ENCODE measurements at regions not wholly inside any gene's neighbourhood (a gene's known extent, or its start where the extent isn't known, plus 50 kb on each side); places are given as distances from the start of the nearest gene placed in this dataset.

DNA sequence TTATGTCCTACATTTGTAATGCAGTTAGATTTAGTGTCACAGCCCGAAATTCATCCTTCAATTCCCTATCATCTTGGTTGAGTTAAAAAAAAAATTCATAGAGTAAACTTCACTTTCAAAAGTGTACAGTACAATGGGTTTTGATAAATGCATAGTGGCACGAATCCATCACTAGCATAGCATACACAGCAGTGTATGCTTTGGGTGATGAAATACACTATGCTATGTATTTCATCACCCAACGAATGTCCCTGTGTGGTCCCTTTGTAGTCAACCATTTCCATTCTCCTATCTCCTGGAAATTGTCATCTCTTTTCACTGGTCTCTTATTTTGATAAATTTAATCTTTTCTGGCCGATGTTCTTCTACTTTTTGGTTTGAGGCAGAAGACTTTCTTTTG lies 129.4 kb upstream of the BASP1 start:
- no peak for TF ChIP-seq SNAI2 (CRISPR knock-in tag; IDR thresholded peaks at IDR 0.05)
- no peak for TF ChIP-seq ZFP3 (CRISPR knock-in tag; IDR thresholded peaks at IDR 0.05)
- TF ChIP-seq ZNF565 (CRISPR knock-in tag; conservative IDR thresholded peaks at IDR 0.05; ENCODE audit: low read depth) = no peak
- TF ChIP-seq CSDC2 (CRISPR knock-in tag; IDR thresholded peaks at IDR 0.05) = no peak
- TF ChIP-seq, protein P1, sequence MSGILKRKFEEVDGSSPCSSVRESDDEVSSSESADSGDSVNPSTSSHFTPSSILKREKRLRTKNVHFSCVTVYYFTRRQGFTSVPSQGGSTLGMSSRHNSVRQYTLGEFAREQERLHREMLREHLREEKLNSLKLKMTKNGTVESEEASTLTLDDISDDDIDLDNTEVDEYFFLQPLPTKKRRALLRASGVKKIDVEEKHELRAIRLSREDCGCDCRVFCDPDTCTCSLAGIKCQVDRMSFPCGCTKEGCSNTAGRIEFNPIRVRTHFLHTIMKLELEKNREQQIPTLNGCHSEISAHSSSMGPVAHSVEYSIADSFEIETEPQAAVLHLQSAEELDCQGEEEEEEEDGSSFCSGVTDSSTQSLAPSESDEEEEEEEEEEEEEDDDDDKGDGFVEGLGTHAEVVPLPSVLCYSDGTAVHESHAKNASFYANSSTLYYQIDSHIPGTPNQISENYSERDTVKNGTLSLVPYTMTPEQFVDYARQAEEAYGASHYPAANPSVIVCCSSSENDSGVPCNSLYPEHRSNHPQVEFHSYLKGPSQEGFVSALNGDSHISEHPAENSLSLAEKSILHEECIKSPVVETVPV (CRISPR knock-in tag; IDR thresholded peaks at IDR 0.05) = no peak
- TF ChIP-seq ZC3H10 (CRISPR knock-in tag; IDR thresholded peaks at IDR 0.05) = no peak
- TF ChIP-seq, protein P2, sequence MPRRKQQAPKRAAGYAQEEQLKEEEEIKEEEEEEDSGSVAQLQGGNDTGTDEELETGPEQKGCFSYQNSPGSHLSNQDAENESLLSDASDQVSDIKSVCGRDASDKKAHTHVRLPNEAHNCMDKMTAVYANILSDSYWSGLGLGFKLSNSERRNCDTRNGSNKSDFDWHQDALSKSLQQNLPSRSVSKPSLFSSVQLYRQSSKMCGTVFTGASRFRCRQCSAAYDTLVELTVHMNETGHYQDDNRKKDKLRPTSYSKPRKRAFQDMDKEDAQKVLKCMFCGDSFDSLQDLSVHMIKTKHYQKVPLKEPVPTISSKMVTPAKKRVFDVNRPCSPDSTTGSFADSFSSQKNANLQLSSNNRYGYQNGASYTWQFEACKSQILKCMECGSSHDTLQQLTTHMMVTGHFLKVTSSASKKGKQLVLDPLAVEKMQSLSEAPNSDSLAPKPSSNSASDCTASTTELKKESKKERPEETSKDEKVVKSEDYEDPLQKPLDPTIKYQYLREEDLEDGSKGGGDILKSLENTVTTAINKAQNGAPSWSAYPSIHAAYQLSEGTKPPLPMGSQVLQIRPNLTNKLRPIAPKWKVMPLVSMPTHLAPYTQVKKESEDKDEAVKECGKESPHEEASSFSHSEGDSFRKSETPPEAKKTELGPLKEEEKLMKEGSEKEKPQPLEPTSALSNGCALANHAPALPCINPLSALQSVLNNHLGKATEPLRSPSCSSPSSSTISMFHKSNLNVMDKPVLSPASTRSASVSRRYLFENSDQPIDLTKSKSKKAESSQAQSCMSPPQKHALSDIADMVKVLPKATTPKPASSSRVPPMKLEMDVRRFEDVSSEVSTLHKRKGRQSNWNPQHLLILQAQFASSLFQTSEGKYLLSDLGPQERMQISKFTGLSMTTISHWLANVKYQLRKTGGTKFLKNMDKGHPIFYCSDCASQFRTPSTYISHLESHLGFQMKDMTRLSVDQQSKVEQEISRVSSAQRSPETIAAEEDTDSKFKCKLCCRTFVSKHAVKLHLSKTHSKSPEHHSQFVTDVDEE (CRISPR knock-in tag; IDR thresholded peaks at IDR 0.05) = no peak
- TF ChIP-seq, protein P3, sequence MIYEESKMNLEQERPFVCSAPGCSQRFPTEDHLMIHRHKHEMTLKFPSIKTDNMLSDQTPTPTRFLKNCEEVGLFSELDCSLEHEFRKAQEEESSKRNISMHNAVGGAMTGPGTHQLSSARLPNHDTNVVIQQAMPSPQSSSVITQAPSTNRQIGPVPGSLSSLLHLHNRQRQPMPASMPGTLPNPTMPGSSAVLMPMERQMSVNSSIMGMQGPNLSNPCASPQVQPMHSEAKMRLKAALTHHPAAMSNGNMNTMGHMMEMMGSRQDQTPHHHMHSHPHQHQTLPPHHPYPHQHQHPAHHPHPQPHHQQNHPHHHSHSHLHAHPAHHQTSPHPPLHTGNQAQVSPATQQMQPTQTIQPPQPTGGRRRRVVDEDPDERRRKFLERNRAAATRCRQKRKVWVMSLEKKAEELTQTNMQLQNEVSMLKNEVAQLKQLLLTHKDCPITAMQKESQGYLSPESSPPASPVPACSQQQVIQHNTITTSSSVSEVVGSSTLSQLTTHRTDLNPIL (CRISPR knock-in tag; IDR thresholded peaks at IDR 0.05; ENCODE audit: low read depth) = no peak
- TF ChIP-seq GLIS3 (CRISPR knock-in tag; IDR thresholded peaks at IDR 0.05) = no peak
- no peak for TF ChIP-seq ZNF8 (CRISPR knock-in tag; IDR thresholded peaks at IDR 0.05)
- TF ChIP-seq RARB (CRISPR knock-in tag; IDR thresholded peaks at IDR 0.05) = no peak
- TF ChIP-seq, protein P4, sequence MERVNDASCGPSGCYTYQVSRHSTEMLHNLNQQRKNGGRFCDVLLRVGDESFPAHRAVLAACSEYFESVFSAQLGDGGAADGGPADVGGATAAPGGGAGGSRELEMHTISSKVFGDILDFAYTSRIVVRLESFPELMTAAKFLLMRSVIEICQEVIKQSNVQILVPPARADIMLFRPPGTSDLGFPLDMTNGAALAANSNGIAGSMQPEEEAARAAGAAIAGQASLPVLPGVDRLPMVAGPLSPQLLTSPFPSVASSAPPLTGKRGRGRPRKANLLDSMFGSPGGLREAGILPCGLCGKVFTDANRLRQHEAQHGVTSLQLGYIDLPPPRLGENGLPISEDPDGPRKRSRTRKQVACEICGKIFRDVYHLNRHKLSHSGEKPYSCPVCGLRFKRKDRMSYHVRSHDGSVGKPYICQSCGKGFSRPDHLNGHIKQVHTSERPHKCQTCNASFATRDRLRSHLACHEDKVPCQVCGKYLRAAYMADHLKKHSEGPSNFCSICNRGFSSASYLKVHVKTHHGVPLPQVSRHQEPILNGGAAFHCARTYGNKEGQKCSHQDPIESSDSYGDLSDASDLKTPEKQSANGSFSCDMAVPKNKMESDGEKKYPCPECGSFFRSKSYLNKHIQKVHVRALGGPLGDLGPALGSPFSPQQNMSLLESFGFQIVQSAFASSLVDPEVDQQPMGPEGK (CRISPR knock-in tag; IDR thresholded peaks at IDR 0.05; ENCODE audit: borderline replicate concordance) = no peak
- no peak for TF ChIP-seq OSR1 (CRISPR knock-in tag; IDR thresholded peaks at IDR 0.05)
- no peak for TF ChIP-seq TCF4 (CRISPR knock-in tag; IDR thresholded peaks at IDR 0.05; ENCODE audit: borderline replicate concordance)
- TF ChIP-seq PPARA (CRISPR knock-in tag; IDR thresholded peaks at IDR 0.05; ENCODE audit: borderline replicate concordance) = no peak
- no peak for TF ChIP-seq ESRRG (CRISPR knock-in tag; IDR thresholded peaks at IDR 0.05)
- no peak for TF ChIP-seq ZNF70 (CRISPR knock-in tag; IDR thresholded peaks at IDR 0.05)
- ATAC-seq = no peak

DNA sequence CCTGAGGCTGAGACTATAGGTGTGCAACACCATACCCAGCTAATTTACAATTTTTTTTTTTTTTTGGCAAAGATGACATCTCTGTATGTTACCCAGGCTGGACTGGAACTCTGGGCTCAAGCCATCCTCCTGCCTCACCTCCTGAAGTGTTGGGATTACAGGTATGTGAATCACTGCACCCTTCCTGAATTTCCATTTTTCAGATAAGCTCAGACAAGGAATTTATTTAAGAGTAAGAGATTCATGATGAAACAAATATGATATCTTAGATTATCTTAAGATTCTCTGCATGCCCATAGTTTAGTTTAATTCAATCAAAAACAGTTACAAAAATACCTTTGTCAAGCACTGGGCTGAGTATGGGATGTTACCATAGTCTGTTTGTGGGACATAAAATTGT lies 128.4 kb upstream of the BASP1 start:
- TF ChIP-seq GLIS3 (CRISPR knock-in tag; IDR thresholded peaks at IDR 0.05) = no peak
- no peak for TF ChIP-seq ZC3H10 (CRISPR knock-in tag; IDR thresholded peaks at IDR 0.05)
- TF ChIP-seq, protein P2 (CRISPR knock-in tag; IDR thresholded peaks at IDR 0.05) = no peak
- TF ChIP-seq TCF4 (CRISPR knock-in tag; IDR thresholded peaks at IDR 0.05; ENCODE audit: borderline replicate concordance) = no peak
- TF ChIP-seq ZNF70 (CRISPR knock-in tag; IDR thresholded peaks at IDR 0.05) = no peak
- no peak for TF ChIP-seq ESRRG (CRISPR knock-in tag; IDR thresholded peaks at IDR 0.05)
- TF ChIP-seq ZNF565 (CRISPR knock-in tag; conservative IDR thresholded peaks at IDR 0.05; ENCODE audit: low read depth) = no peak
- TF ChIP-seq OSR1 (CRISPR knock-in tag; IDR thresholded peaks at IDR 0.05) = no peak
- TF ChIP-seq ZFP30 (CRISPR knock-in tag; IDR thresholded peaks at IDR 0.05) = no peak
- TF ChIP-seq TOX (CRISPR knock-in tag; IDR thresholded peaks at IDR 0.05; ENCODE audit: borderline replicate concordance) = no peak
- TF ChIP-seq, protein P5, sequence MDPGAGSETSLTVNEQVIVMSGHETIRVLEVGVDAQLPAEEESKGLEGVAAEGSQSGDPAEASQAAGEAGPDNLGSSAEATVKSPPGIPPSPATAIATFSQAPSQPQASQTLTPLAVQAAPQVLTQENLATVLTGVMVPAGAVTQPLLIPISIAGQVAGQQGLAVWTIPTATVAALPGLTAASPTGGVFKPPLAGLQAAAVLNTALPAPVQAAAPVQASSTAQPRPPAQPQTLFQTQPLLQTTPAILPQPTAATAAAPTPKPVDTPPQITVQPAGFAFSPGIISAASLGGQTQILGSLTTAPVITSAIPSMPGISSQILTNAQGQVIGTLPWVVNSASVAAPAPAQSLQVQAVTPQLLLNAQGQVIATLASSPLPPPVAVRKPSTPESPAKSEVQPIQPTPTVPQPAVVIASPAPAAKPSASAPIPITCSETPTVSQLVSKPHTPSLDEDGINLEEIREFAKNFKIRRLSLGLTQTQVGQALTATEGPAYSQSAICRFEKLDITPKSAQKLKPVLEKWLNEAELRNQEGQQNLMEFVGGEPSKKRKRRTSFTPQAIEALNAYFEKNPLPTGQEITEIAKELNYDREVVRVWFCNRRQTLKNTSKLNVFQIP (CRISPR knock-in tag; IDR thresholded peaks at IDR 0.05; ENCODE audit: borderline replicate concordance, low read depth) = no peak
- TF ChIP-seq, protein P3 (CRISPR knock-in tag; IDR thresholded peaks at IDR 0.05; ENCODE audit: low read depth) = no peak
- TF ChIP-seq BACH2 (CRISPR knock-in tag; IDR thresholded peaks at IDR 0.05; ENCODE audit: borderline replicate concordance) = no peak
- no peak for TF ChIP-seq ARNTL (CRISPR knock-in tag; IDR thresholded peaks at IDR 0.05; ENCODE audit: borderline replicate concordance, low read depth)
- TF ChIP-seq, protein P1 (CRISPR knock-in tag; IDR thresholded peaks at IDR 0.05) = no peak
- no peak for TF ChIP-seq ISL1 (CRISPR knock-in tag; IDR thresholded peaks at IDR 0.05)
- TF ChIP-seq RARB (CRISPR knock-in tag; IDR thresholded peaks at IDR 0.05) = no peak
- no peak for TF ChIP-seq ZFP3 (CRISPR knock-in tag; IDR thresholded peaks at IDR 0.05)
- TF ChIP-seq CSDC2 (CRISPR knock-in tag; IDR thresholded peaks at IDR 0.05) = no peak
- TF ChIP-seq PPARA (CRISPR knock-in tag; IDR thresholded peaks at IDR 0.05; ENCODE audit: borderline replicate concordance) = no peak
- no peak for ATAC-seq
